Cardiac muscle cell (in vitro differentiated cells and primary cell): ENCODE measurements at regions not wholly inside any gene's neighbourhood (a gene's known extent, or its start where the extent isn't known, plus 50 kb on each side); places are given as distances from the start of the nearest gene placed in this dataset.

Experiments
- DNase-seq, 2 donors: peaks; one replicate each; pipeline versions ENCODE4 v3.0.0 to v3.0.0-alpha.2; 2010 to 2017; ENCODE audit warnings: low read depth in 1 of 2, low spot score in 1 of 2
- H3K27ac ChIP-seq: fragments of 200-600 bp; sonication (generic); 2 replicates; pipeline ENCODE4 v1.5.1; 2016
- H3K27me3 ChIP-seq: fragments of 200-600 bp; sonication (generic); 2 replicates; pipeline ENCODE4 v1.6.0; 2016; ENCODE audit warnings: control low read depth
- H3K36me3 ChIP-seq: fragments of 200-600 bp; sonication (generic); 2 replicates; pipeline ENCODE4 v1.5.1; 2016; ENCODE audit warnings: control low read depth
- H3K4me1 ChIP-seq: fragments of 200-600 bp; sonication (generic); 2 replicates; pipeline ENCODE4 v1.8.1; 2017; ENCODE audit warnings: low read depth, mild to moderate bottlenecking, mixed run types
- H3K4me3 ChIP-seq: fragments of 200-600 bp; sonication (generic); 2 replicates; pipeline ENCODE4 v1.5.1; 2016; ENCODE audit warnings: mild to moderate bottlenecking
- H3K9me3 ChIP-seq: fragments of 200-600 bp; sonication (generic); 2 replicates; pipeline ENCODE4 v1.5.1; 2017; ENCODE audit warnings: low read depth, mild to moderate bottlenecking, control low read depth
- CTCF ChIP-seq: IDR thresholded peaks from 2 replicates; pipeline ENCODE4 v1.5.1; 2012; ENCODE audit warnings: low read depth, mild to moderate bottlenecking, low read length

- no peak for TF ChIP-seq CTCF
- no peaks in the 10 kb centered on the region for H3K4me1 ChIP-seq
- H3K27ac ChIP-seq, result no peak overlapping the region
- H3K27me3 ChIP-seq, result no peaks in the 10 kb centered on the region
- no peaks in the 10 kb centered on the region for H3K36me3 ChIP-seq
- H3K4me3 ChIP-seq, result no peak overlapping the region
- DNase-seq, result no peak
- H3K9me3 ChIP-seq, result no peaks in the 10 kb centered on the region
These were observed 176.7 kb downstream of the MTX2 start for GRCh38 chr2:176445956-176446355.

GRCh38 chr2:176446718-176447414 is 177.6 kb downstream of the MTX2 start:
- Histone ChIP-seq H3K4me3 (no peak overlapping the region), H3K9me3 (no peaks in the 10 kb centered on the region), H3K4me1 (no peaks in the 10 kb centered on the region), H3K27me3 (no peaks in the 10 kb centered on the region), H3K36me3 (no peaks in the 10 kb centered on the region), H3K27ac (no peak overlapping the region)
- DNase-seq, result no peak
- TF ChIP-seq CTCF, result no peak

- TF ChIP-seq CTCF, result no peak
- Histone ChIP-seq H3K9me3 (no peaks in the 10 kb centered on the region), H3K27me3 (no peaks in the 10 kb centered on the region), H3K4me3 (no peak overlapping the region), H3K4me1 (no peaks in the 10 kb centered on the region), H3K27ac (no peak overlapping the region), H3K36me3 (no peaks in the 10 kb centered on the region)
- DNase-seq, result no peak
These were observed 178.4 kb downstream of the MTX2 start for GRCh38 chr2:176447616-176448015.

GRCh38 chr2:176449852-176450251 is 180.6 kb downstream of the MTX2 start:
- Histone ChIP-seq H3K36me3 (no peaks in the 10 kb centered on the region), H3K4me3 (no peak overlapping the region), H3K27ac (no peak overlapping the region), H3K9me3 (no peaks in the 10 kb centered on the region), H3K27me3 (no peaks in the 10 kb centered on the region), H3K4me1 (no peaks in the 10 kb centered on the region)
- no peak for DNase-seq
- no peak for TF ChIP-seq CTCF

GRCh38 chr2:176453784-176454183 is 184.5 kb downstream of the MTX2 start:
- Histone ChIP-seq H3K4me3 (no peak overlapping the region), H3K27me3 (peaks cover 6% of the 10 kb centered on the region), H3K36me3 (no peaks in the 10 kb centered on the region), H3K9me3 (no peaks in the 10 kb centered on the region), H3K4me1 (no peaks in the 10 kb centered on the region), H3K27ac (no peak overlapping the region)
- no peak for TF ChIP-seq CTCF
- no peak for DNase-seq
